ENCODE measurements at regions not wholly inside any gene's neighbourhood (a gene's known extent, or its start where the extent isn't known, plus 50 kb on each side); places are given as distances from the start of the nearest gene placed in this dataset.
"Not testable (repeated sequence)": the region's sequence is repeated elsewhere in the genome, so short reads cannot be mapped to it uniquely, and the experiment has no call there.

DNA sequence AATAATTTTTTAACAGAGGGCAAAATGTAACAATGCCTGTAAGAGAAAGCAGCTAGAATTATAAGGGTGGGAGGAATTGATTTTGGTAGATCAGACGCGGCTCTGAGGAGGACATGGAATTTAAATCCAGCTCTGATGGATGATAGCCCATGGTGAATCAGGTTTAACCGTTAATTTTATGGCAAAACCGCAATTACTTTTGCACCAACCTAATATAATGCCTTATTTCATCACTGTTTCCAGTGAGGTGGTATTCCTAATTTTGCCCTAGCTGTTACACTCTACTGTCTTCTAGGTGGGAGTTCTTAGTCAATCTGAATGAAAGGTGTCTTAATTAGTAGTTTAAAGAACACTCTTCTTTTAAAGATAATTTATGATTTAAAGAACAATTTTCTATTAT, 198.3 kb upstream of the SMLR1 start:
- H3K27ac ChIP-seq (ENCODE audit: low read depth, low read length) = no peak overlapping the region
- H3K4me1 ChIP-seq (ENCODE audit: control insufficient read depth, insufficient read depth, low read length, unreplicated experiment) = peaks cover 11% of the 10 kb centered on the region
- H3K4me3 ChIP-seq (ENCODE audit: low read depth, low read length) = no peak overlapping the region
- no peaks in the 10 kb centered on the region for H3K79me2 ChIP-seq (ENCODE audit: control insufficient read depth, insufficient read depth, low read length, unreplicated experiment)
- no peak overlapping the region for H2AFZ ChIP-seq (ENCODE audit: low read length, unreplicated experiment)
- no peaks in the 10 kb centered on the region for H3K27me3 ChIP-seq (ENCODE audit: insufficient read depth, low read length)
- H3K36me3 ChIP-seq (ENCODE audit: insufficient read depth, low read length) = no peaks in the 10 kb centered on the region

DNA sequence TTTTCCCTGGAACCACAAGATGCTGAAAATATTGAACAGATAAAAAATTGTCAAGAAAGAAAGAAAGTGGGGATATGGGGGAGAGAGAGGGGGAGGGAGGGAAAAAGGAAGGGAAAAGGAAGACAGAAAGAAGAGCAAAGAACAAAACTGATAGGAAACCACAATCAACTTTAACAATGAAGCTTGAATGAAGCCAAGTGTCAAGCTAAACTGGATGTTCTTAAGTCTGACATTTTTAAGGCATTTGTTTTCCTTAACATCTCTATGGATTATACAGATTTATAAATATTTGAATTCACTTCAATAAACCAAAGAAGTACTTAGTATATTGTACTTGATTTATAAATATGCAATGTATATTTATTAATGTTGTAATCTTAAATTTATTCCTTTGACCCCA, 197.6 kb upstream of the SMLR1 start:
- H3K4me1 ChIP-seq (ENCODE audit: control insufficient read depth, insufficient read depth, low read length, unreplicated experiment) = peaks cover 11% of the 10 kb centered on the region
- no peak overlapping the region for H3K27ac ChIP-seq (ENCODE audit: low read depth, low read length)
- H3K4me3 ChIP-seq (ENCODE audit: low read depth, low read length) = no peak overlapping the region
- peak overlapping the region; percentile 39 for H2AFZ ChIP-seq (ENCODE audit: low read length, unreplicated experiment)
- no peaks in the 10 kb centered on the region for H3K27me3 ChIP-seq (ENCODE audit: insufficient read depth, low read length)
- H3K36me3 ChIP-seq (ENCODE audit: insufficient read depth, low read length) = no peaks in the 10 kb centered on the region
- H3K79me2 ChIP-seq (ENCODE audit: control insufficient read depth, insufficient read depth, low read length, unreplicated experiment) = no peaks in the 10 kb centered on the region

GRCh38 chr6:130632277-130632676, 194.9 kb upstream of the SMLR1 start:
- no peak overlapping the region for H3K27ac ChIP-seq (ENCODE audit: low read depth, low read length)
- H3K4me3 ChIP-seq (ENCODE audit: low read depth, low read length) = no peak overlapping the region
- H3K36me3 ChIP-seq (ENCODE audit: insufficient read depth, low read length) = no peaks in the 10 kb centered on the region
- H3K27me3 ChIP-seq (ENCODE audit: insufficient read depth, low read length) = no peaks in the 10 kb centered on the region
- H3K4me1 ChIP-seq (ENCODE audit: control insufficient read depth, insufficient read depth, low read length, unreplicated experiment) = no peaks in the 10 kb centered on the region
- no peaks in the 10 kb centered on the region for H3K79me2 ChIP-seq (ENCODE audit: control insufficient read depth, insufficient read depth, low read length, unreplicated experiment)
- no peak overlapping the region for H2AFZ ChIP-seq (ENCODE audit: low read length, unreplicated experiment)

GRCh38 chr6:130632897-130633296, 194.3 kb upstream of the SMLR1 start:
- H2AFZ ChIP-seq (ENCODE audit: low read length, unreplicated experiment) = no peak overlapping the region
- no peaks in the 10 kb centered on the region for H3K36me3 ChIP-seq (ENCODE audit: insufficient read depth, low read length)
- no peaks in the 10 kb centered on the region for H3K79me2 ChIP-seq (ENCODE audit: control insufficient read depth, insufficient read depth, low read length, unreplicated experiment)
- H3K4me3 ChIP-seq (ENCODE audit: low read depth, low read length) = no peak overlapping the region
- no peak overlapping the region for H3K27ac ChIP-seq (ENCODE audit: low read depth, low read length)
- H3K4me1 ChIP-seq (ENCODE audit: control insufficient read depth, insufficient read depth, low read length, unreplicated experiment) = no peaks in the 10 kb centered on the region
- H3K27me3 ChIP-seq (ENCODE audit: insufficient read depth, low read length) = no peaks in the 10 kb centered on the region

GRCh38 chr6:130643361-130643760, 183.8 kb upstream of the SMLR1 start:
- H2AFZ ChIP-seq (ENCODE audit: low read length, unreplicated experiment) = no peak overlapping the region
- H3K79me2 ChIP-seq (ENCODE audit: control insufficient read depth, insufficient read depth, low read length, unreplicated experiment) = no peaks in the 10 kb centered on the region
- no peaks in the 10 kb centered on the region for H3K27me3 ChIP-seq (ENCODE audit: insufficient read depth, low read length)
- no peaks in the 10 kb centered on the region for H3K4me1 ChIP-seq (ENCODE audit: control insufficient read depth, insufficient read depth, low read length, unreplicated experiment)
- H3K36me3 ChIP-seq (ENCODE audit: insufficient read depth, low read length) = no peaks in the 10 kb centered on the region; the same call in 1 of the 2 replicates
- no peak overlapping the region for H3K4me3 ChIP-seq (ENCODE audit: low read depth, low read length)
- H3K27ac ChIP-seq (ENCODE audit: low read depth, low read length) = no peak overlapping the region

DNA sequence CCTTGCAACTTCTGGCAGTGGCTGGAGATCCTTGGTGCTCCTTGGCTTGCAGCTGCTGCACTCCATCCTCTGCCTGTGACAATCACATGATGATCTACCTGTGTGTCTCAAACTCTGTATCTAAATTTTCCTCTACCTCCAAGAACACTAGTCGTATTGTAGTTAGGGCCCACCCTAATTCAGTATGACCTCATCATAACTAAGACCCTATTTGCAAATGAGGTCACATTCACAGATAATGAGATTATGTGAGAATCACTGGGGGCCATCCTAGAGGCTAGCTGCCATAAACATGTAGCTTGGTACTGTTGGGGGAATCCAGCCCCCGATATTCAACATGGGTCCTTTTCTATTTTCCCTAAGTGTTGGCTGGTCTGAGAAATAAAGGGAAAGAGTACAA, 183.0 kb upstream of the SMLR1 start:
- Histone ChIP-seq H3K27me3 (ENCODE audit: insufficient read depth, low read length) (no peaks in the 10 kb centered on the region), H3K4me1 (ENCODE audit: control insufficient read depth, insufficient read depth, low read length, unreplicated experiment) (no peaks in the 10 kb centered on the region), H3K79me2 (ENCODE audit: control insufficient read depth, insufficient read depth, low read length, unreplicated experiment) (no peaks in the 10 kb centered on the region), H3K4me3 (ENCODE audit: low read depth, low read length) (no peak overlapping the region), H3K27ac (ENCODE audit: low read depth, low read length) (no peak overlapping the region), H2AFZ (ENCODE audit: low read length, unreplicated experiment) (no peak overlapping the region), H3K36me3 (ENCODE audit: insufficient read depth, low read length) (no peaks in the 10 kb centered on the region; the same call in 1 of the 2 replicates)

- not testable (repeated sequence) for H3K79me2 ChIP-seq (ENCODE audit: control insufficient read depth, insufficient read depth, low read length, unreplicated experiment); H2AFZ ChIP-seq (ENCODE audit: low read length, unreplicated experiment); H3K27me3 ChIP-seq (ENCODE audit: insufficient read depth, low read length); H3K36me3 ChIP-seq (ENCODE audit: insufficient read depth, low read length); H3K4me1 ChIP-seq (ENCODE audit: control insufficient read depth, insufficient read depth, low read length, unreplicated experiment); H3K4me3 ChIP-seq (ENCODE audit: low read depth, low read length); H3K27ac ChIP-seq (ENCODE audit: low read depth, low read length)
Observed at GRCh38 chr6:130644769-130645168, 182.4 kb upstream of the SMLR1 start.

GRCh38 chr6:130647246-130647645, 180.0 kb upstream of the SMLR1 start:
- no peak overlapping the region for H3K27ac ChIP-seq (ENCODE audit: low read depth, low read length)
- H3K79me2 ChIP-seq (ENCODE audit: control insufficient read depth, insufficient read depth, low read length, unreplicated experiment) = no peaks in the 10 kb centered on the region
- no peaks in the 10 kb centered on the region for H3K4me1 ChIP-seq (ENCODE audit: control insufficient read depth, insufficient read depth, low read length, unreplicated experiment)
- H2AFZ ChIP-seq (ENCODE audit: low read length, unreplicated experiment) = no peak overlapping the region
- H3K36me3 ChIP-seq (ENCODE audit: insufficient read depth, low read length) = no peaks in the 10 kb centered on the region; the same call in 1 of the 2 replicates
- no peaks in the 10 kb centered on the region for H3K27me3 ChIP-seq (ENCODE audit: insufficient read depth, low read length)
- H3K4me3 ChIP-seq (ENCODE audit: low read depth, low read length) = no peak overlapping the region

- Histone ChIP-seq H3K36me3 (ENCODE audit: insufficient read depth, low read length) (no peaks in the 10 kb centered on the region), H2AFZ (ENCODE audit: low read length, unreplicated experiment) (no peak overlapping the region), H3K79me2 (ENCODE audit: control insufficient read depth, insufficient read depth, low read length, unreplicated experiment) (no peaks in the 10 kb centered on the region), H3K27ac (ENCODE audit: low read depth, low read length) (no peak overlapping the region), H3K27me3 (ENCODE audit: insufficient read depth, low read length) (no peaks in the 10 kb centered on the region), H3K4me3 (ENCODE audit: low read depth, low read length) (no peak overlapping the region), H3K4me1 (ENCODE audit: control insufficient read depth, insufficient read depth, low read length, unreplicated experiment) (no peaks in the 10 kb centered on the region)
Observed at GRCh38 chr6:130655586-130655985, 171.6 kb upstream of the SMLR1 start.

DNA sequence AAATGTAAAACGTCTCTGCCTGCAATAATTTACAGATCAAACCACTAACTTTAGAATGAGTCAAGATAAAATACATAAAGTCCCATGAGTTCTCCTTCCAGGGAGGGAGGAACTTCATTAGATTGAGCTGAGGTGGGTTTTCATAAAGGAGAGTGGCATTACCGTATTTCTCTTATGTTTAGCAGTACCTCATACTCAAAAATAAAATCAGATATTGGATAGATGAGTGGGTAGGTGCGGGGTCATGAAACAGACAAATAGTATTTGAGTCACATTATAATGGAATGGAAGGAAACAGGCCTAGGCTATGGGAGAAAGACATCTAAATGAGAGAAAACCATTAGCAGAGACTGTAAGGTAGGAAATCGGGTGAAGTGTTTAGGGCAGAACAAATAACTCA, 166.1 kb upstream of the SMLR1 start:
- H3K27me3 ChIP-seq (ENCODE audit: insufficient read depth, low read length) = no peaks in the 10 kb centered on the region
- H3K36me3 ChIP-seq (ENCODE audit: insufficient read depth, low read length) = no peaks in the 10 kb centered on the region
- no peak overlapping the region for H2AFZ ChIP-seq (ENCODE audit: low read length, unreplicated experiment)

GRCh38 chr6:130666786-130667185, 160.4 kb upstream of the SMLR1 start:
- Histone ChIP-seq H3K27ac (ENCODE audit: low read depth, low read length) (no peak overlapping the region), H3K36me3 (ENCODE audit: insufficient read depth, low read length) (no peaks in the 10 kb centered on the region), H3K4me1 (ENCODE audit: control insufficient read depth, insufficient read depth, low read length, unreplicated experiment) (no peaks in the 10 kb centered on the region), H3K4me3 (ENCODE audit: low read depth, low read length) (no peak overlapping the region), H2AFZ (ENCODE audit: low read length, unreplicated experiment) (no peak overlapping the region), H3K27me3 (ENCODE audit: insufficient read depth, low read length) (no peaks in the 10 kb centered on the region), H3K79me2 (ENCODE audit: control insufficient read depth, insufficient read depth, low read length, unreplicated experiment) (no peaks in the 10 kb centered on the region)

More for the DNA sequence above, 166.1 kb upstream of the SMLR1 start:
- Histone ChIP-seq H3K4me1 (ENCODE audit: control insufficient read depth, insufficient read depth, low read length, unreplicated experiment) (no peaks in the 10 kb centered on the region), H3K27ac (ENCODE audit: low read depth, low read length) (no peak overlapping the region), H3K79me2 (ENCODE audit: control insufficient read depth, insufficient read depth, low read length, unreplicated experiment) (no peaks in the 10 kb centered on the region), H3K4me3 (ENCODE audit: low read depth, low read length) (no peak overlapping the region)

Measured in ACC112 (cell line).